HUDEP-2 (cell line): ENCODE measurements at regions not wholly inside any gene's neighbourhood (a gene's known extent, or its start where the extent isn't known, plus 50 kb on each side); places are given as distances from the start of the nearest gene placed in this dataset.
"Not testable (repeated sequence)": the region's sequence is repeated elsewhere in the genome, so short reads cannot be mapped to it uniquely, and the experiment has no call there.

Source experiments
- DNase-seq, 76 experiments: peaks; one replicate each; lab custom pipeline; 2025; ENCODE audit not compliant: unreplicated experiment in 76 of 76; lab: John Stamatoyannopoulos, UW

GRCh38 chr9:79046401-79046800, 525.4 kb upstream of the TLE4 start:
- DNase-seq: no peak

DNA sequence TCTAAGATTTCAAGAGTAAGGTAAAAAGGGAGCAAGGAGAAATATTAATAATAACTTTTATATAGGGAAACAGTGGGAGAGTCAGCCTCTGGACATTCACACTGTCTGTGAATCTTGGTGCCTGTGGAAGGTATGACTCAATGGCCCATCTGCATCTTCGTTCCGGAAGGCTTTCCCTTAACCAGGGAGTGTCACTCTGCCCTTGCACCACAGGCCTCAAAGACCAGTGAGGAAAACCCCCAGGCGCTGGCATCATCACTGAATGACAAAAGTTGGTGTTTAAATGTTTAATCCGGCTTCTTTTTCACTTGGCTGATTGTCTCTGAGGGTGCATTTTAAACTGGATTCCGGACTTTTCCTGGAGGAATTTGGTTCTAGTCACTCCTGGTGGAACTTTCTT, 522.4 kb upstream of the TLE4 start:
- no peak for DNase-seq

GRCh38 chr9:79053598-79053997, 518.2 kb upstream of the TLE4 start:
- DNase-seq: no peak

DNA sequence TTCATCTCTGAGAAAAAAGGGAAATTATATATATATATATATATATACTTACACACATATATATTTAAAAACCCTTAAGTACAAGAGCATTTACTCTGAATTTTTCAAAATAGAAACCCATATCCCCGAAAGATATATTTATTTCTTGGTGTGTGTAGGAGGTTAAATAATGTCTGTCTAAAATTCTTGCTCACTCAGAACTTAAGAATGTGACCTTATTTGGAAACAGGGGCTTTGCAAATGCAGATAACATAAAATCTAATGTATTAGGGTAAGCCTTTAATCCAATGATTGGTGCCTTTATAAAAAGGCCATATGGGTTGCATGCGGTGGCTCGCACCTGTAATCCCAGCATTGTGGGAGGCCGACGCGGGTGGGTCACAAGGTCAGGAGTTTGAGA, 517.3 kb upstream of the TLE4 start:
- no peak for DNase-seq

- no peak for DNase-seq
Measured at GRCh38 chr9:79056041-79056440, 515.7 kb upstream of the TLE4 start.

GRCh38 chr9:79057576-79057975, 514.2 kb upstream of the TLE4 start:
- DNase-seq: no peak

GRCh38 chr9:79060766-79061165, 511.0 kb upstream of the TLE4 start:
- no peak for DNase-seq

- DNase-seq: no peak
Measured at GRCh38 chr9:79061752-79062616, 509.8 kb upstream of the TLE4 start.

GRCh38 chr9:79073201-79073600, 498.6 kb upstream of the TLE4 start:
- DNase-seq: no peak

DNA sequence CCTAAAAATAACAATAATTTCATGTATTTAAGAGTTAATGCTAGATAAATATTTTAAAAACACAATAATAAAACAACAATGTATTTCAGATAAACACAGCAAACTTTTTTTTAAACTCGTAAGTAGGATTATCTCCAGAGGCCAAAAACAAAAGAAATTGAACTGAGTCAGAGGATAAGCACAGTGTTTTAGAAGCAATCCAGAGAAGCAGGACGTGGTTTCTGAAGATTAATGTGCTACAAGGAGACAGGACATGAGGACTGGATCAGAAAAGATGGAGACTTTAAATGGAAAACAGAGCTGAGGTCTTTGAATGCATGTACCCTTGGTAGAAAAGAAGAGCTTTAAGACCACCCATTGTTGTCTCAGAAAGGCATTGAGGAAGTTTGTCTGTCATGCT, 491.2 kb upstream of the TLE4 start:
- no peak for DNase-seq

GRCh38 chr9:79083621-79084020, 488.1 kb upstream of the TLE4 start:
- DNase-seq: no peak

GRCh38 chr9:79087133-79087532, 484.6 kb upstream of the TLE4 start:
- no peak for DNase-seq

GRCh38 chr9:79089054-79089560, 482.7 kb upstream of the TLE4 start:
- no peak for DNase-seq

GRCh38 chr9:79089851-79090250, 481.9 kb upstream of the TLE4 start:
- not testable (repeated sequence) for DNase-seq

- DNase-seq: not testable (repeated sequence)
Measured at GRCh38 chr9:79103257-79103656, 468.5 kb upstream of the TLE4 start.

GRCh38 chr9:79104216-79104615, 467.5 kb upstream of the TLE4 start:
- DNase-seq: no peak

- no peak for DNase-seq
Measured at GRCh38 chr9:79104951-79105350, 466.8 kb upstream of the TLE4 start.

DNA sequence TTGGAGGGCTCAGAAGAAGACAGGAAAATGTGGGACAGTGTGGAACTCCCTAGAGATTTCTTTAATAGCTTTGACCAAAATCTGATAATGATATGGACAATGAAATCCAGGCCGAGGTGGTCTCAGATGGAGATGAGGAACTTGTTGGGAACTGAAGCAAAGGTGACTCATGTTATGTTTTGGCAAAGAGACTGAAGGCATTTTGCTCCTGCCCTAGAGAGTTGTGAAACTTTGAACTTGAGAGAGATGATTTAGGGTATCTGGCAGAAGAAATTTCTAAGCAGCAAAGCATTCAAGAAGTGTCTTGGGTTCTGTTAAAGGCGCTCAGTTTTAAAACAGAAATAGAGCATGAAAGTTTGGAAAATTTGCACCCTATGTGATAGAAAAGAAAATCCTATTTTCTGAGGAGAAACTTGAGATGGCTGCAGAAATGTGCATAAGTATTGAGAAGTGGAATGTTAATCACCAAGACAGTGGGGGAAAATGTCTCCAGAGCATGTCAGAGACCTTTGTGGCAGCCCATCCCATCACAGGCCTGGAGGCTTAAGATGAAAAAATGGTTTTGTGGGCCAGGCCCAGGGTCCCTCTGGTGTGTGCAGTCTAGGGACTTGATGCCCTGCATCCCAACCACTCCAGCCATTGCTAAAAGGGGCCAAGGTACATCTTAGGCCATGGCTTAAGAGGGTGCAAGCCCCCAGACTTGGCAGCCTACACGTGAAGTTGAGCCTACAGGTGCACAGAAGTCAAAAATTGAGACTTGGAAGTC, 463.7 kb upstream of the TLE4 start:
- no peak for DNase-seq

DNA sequence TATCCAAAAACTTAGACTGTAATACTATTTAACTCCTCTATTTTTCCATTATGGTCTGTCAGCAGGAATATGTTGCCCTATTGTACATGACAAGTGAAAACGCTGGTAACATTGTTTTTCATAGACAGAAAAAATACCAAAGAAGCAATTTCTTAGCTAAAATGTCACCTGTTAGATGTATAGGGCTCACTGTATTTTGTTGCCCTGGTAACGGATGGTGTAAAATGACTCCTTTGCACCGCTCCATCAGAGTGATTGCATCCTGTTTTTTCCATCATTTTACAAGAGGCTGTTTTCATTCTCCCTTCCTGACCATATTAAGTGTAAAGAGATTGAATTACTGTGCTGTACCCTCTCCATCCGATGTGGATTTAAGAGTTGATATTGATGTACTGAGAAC, 460.1 kb upstream of the TLE4 start:
- DNase-seq: no peak

DNA sequence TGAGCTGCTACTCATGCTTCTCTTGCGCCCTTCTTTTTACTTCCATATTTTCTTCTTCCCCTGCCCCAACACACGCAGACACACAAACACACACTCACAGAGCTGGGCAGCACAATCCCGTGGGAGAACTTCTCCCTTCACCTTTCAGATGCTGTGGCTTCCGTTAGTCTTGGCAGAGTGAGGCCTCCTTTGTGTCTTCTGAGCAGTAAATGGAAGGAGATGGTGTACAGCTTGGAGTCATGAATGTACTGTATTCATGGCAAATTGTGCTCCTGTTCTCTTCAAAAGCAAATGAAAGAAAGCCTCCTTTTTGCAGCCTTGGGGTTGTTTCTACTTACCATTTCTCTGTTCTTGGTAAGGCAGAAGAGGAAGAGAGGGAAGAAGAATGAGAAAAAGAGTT, 456.6 kb upstream of the TLE4 start:
- DNase-seq: no peak

- no peak for DNase-seq
Measured at GRCh38 chr9:79116041-79116440, 455.7 kb upstream of the TLE4 start.

GRCh38 chr9:79116709-79117108, 455.1 kb upstream of the TLE4 start:
- no peak for DNase-seq
